ENCODE measurements at regions not wholly inside any gene's neighbourhood (a gene's known extent, or its start where the extent isn't known, plus 50 kb on each side); places are given as distances from the start of the nearest gene placed in this dataset.

- no peak for DNase-seq (ENCODE audit: low read depth in 3 of 3)
Observed at GRCh38 chr2:129695496-129695895, 284.0 kb upstream of the RAB6C start.

DNA sequence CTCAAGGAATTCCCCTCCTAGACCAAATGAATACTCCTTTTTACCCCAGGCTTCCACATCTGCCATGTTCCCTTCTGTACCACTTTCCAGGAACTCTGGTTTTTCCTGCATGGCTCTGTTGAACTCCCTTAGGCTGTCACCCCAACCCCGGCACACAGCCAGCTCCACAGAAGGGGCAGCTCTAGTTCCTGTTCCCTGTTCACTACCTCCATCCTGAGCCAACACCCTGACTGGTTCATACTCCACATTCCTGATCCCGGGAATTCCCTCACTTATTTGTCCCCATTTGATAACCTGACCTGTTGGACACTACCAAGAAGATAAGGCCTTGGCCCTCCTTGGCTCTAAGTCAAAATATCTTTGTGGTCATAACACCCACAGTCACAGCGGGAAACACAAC is 280.9 kb upstream of the RAB6C start:
- DNase-seq (ENCODE audit: low read depth in 3 of 3), result no peak

DNA sequence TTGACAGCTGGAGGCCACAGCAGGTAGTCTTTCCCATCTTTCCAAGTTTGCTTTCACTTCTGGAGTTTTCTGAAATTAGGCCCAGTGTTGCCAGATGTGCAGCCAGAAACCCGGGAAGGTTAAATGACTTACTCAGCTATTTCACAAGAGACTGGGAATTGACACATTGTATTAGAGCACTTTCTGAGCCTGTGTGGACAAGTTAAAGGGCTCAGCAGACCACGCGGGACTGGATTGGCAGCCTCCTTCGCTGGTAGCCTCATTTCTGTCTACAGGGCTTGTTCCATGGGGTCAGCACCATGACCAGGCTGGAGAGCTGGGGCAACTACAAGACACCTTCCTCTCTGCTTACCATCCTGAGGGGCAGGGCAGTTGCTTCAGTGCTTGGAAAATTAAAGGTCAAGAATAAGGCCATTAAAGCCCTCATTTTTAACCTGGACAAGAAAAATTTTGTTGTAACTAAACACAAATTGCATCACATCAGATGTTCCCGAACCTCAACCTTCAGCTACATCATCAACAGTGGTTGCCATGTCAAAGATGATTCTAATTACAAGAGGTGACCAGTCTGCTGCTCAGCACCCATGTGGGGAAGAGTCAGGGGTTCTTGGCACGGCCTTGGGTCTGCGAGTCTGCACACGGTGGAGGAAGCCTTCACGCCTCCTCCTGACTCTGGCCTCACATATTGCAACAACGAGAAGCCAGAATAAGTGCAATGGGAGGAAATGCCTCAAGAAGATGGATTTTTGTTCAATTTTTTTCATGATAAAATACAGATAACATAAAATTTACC is 279.5 kb upstream of the RAB6C start:
- no peak for DNase-seq (ENCODE audit: low read depth in 3 of 3)

DNA sequence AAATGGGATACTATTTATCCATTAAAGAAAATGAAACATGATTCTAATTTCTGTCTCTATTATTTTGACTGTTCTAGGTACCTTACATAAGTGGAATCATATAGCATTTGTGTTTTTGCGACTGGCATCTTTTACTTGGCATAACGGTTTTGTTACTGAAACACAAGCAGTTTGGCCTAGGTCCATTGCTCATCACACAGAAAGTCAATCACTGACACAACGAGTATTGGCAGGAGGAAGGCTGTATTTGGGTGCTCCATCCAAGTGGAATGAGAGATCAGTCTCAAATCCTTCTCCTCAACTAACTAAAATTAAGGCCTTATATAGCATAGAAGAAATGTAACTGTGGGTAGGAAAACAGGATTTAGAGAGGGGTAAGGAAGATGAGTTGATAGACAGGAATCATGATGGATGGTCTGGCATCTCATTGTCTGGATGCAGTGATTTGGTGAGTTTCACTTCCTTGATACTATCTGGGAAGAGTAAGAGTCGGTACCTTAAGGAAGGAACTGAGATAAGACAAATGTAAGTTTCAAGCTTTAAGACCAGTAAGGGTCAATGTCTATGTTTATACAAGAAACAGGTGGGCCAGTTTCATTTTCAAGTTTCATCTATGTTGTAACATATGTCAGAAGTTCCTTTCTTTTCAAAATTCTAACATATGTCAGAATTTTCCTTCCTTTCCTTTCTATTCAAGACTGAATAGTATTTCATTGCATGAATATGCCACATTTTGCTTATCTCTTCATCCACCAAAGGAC is 276.9 kb upstream of the RAB6C start:
- DNase-seq (ENCODE audit: low read depth in 3 of 3), result no peak

GRCh38 chr2:129705085-129705484 is 274.4 kb upstream of the RAB6C start:
- DNase-seq (ENCODE audit: low read depth in 3 of 3), result no peak

DNA sequence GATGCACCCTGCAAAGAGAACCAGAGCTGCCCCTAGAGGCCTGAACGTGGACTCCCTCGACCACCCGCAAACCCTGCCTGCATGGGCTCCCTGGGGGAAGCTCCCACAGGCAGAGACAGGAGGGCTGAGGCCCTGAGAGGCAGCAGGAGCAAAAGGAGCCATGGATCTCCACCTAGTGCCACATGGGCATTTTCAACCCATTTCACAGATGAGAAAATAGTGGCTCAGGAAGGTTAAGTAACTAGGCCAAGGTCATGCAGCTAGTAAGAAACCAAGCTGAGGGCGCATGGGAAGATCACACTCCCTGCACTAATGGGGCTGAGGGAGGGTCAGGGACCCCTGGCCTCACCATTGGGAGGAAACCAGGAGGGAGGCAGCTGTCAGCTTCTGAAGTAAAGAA is 271.7 kb upstream of the RAB6C start:
- DNase-seq (ENCODE audit: low read depth in 3 of 3), result no peak

DNA sequence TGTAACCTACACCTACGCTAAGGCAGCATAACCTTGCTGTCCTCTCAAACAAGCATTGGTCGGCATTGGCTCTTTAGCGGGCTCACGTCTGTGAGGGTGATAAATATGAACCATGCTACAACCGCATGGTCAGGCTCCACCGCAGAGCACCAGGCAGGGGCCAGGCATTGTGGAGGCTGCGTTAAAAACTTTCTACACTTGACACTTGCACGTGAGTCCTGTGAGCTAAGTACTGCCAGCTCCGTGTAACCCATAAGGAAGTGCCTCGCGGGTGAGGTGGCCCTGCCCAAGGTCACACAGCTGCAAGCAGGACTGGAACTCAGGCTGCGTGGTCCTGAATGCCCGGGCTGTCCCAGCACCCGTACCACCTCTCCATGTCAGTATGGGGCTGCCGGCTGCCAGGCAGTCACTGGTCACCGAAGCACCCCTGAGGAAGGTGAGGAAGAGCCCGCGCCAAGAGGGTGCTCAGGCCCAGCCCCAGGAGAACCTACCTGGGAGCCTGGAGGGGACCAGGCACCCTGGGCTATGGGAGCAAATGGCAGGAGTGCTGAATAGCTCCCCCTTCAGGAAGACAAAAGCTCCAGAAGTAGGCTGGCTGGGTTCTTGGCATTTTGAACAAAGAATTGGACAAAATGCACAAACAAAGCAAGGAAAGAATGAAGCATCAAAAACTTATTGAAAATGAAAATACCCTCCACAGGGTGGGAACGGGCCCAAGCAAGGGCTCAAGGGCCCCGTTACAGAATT is 271.1 kb upstream of the RAB6C start:
- no peak for DNase-seq (ENCODE audit: low read depth in 3 of 3)

DNA sequence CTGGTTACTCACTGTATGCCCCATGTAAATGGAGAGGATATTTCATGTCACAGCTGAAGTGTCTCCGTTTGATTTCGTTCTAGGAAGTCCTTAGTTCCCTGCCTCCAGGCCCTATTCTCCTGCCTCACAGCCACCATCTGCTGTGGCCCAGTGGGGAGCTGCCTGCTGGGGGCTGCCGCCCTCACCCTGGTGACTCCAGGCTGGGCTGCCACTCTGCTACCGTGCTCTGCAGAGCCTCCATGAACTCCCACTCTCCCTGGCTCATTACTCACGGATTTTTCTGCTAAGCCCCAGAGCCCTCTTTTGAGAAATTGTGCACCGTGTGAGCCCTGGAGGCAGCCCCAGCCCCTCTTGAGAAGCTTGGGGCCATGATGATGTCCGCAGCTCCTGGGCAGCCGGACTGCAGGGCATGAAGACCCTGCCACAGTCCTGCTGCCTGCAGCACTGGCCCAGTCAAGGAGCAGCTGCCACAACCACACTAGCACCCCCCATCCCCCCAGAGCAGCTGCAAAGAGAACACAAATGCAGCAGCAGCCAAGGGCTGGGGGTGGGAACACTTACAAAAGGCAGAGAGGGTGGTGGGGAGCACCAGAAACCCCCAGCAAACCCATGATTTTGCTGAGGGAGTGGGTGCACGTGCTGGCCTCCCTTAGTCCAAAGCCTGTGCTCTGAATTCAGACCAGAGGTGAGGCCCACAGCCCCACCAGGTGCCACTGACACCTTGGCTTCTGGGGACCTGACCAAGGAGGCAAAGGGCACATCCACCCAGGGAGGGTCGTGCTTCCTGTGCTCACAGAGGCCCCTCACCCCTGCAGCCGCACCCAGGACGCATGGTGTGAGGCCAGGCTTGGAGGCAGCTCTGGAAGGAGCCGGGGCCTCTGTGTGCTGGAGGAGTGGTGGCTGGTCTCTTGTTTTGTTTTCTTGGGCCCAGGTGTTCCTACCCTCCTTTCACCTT is 270.2 kb upstream of the RAB6C start:
- no peak for DNase-seq (ENCODE audit: low read depth in 3 of 3)

- no peak for DNase-seq (ENCODE audit: low read depth in 3 of 3)
Observed at GRCh38 chr2:129709956-129710598, 269.4 kb upstream of the RAB6C start.

DNA sequence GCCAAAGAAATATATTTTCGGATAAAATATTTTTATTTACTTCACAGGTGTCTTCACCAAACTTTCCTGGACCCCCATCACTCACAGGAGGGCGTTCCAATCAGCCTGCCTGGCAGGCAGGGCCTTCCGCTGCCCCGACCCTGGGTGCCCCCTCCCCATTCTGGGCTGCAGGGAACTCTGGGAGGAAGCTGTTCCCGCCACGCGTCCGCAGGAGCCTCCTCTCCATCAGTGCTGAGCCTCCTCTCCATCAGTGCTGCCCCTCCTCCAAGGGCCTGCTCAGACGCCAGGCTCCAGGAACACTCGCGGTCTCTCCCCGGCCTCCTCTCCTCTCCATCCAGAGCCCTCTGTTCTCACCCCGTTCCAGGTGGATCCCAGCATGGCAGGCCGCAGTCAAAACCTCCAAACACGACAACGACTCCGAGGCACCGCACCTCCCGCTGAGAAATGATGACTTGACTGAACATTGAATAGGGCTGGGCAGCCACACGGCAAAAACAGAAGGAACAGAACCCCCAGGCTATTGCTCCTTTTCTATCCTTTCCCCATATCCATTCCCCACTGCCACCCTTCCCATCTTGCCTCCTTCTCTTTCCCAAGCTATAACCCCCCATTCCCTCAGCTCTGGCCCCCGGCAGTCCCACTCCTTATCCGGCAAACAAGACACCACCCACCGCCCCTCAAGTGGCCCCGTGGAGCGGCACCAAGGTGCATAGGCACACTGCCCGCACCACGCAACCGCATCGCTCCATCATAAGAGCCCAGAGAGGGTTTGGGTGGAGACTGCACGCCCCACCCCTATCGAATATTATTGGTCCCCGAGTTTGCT is 268.6 kb upstream of the RAB6C start:
- DNase-seq (ENCODE audit: low read depth in 3 of 3), result no peak

DNA sequence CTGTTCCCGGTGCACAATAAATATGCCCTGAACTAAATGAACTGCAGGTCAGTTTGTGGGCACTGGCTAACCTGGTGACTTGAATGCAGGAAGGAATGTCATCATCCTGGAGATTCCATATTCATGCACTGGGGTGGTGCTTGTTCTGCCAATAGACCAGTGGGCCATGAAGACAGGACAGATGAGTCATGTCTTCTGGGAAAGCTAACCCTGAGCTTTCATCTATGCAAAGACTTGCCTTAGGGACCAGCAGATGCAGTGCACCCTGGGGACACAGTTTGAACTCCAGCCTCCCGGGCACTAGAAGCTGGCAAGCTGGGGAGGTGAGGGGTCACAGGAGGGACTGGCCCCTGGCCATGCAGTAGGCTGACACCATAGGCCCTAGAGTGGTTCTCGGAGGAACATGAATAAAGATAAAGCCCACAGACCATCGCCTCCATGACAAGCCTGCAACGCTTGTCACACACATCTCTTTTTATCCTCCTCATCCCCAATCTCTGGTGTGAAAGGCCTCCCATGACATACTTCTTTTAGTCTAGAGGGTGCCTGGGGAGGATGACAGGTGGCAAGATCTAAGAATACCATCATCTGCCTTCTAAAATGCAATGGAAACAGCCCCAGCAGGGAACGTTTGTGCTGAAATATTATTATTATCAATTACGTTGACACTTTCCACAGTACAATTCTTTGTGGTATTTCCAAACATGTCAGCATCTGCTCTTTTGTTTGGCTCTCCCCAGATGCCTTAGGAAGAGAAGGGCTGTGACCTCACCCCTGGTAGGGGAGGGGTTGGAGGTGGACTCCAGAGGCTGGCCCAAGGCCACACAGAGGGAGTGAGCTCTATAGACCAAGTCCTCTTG is 267.4 kb upstream of the RAB6C start:
- DNase-seq (ENCODE audit: low read depth in 3 of 3), result no peak

DNA sequence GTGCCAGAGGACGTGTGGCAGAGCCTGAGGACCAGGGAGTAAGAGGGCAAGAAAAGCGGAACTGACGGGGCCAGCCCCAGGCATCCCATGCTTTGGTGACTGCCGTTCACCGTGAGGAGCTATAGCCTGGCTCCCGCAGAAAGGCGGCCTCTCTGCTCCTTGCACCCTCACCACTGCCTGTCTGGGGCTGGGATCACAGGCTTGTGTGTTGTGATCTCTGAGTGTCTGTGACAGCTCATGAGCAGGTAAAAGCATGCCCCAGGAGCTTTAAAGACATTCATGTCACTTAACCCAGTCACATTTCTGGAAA is 266.8 kb upstream of the RAB6C start:
- no peak for DNase-seq (ENCODE audit: low read depth in 3 of 3)

- DNase-seq (ENCODE audit: low read depth in 3 of 3), result no peak
Observed at GRCh38 chr2:129713337-129713736, 266.1 kb upstream of the RAB6C start.

DNA sequence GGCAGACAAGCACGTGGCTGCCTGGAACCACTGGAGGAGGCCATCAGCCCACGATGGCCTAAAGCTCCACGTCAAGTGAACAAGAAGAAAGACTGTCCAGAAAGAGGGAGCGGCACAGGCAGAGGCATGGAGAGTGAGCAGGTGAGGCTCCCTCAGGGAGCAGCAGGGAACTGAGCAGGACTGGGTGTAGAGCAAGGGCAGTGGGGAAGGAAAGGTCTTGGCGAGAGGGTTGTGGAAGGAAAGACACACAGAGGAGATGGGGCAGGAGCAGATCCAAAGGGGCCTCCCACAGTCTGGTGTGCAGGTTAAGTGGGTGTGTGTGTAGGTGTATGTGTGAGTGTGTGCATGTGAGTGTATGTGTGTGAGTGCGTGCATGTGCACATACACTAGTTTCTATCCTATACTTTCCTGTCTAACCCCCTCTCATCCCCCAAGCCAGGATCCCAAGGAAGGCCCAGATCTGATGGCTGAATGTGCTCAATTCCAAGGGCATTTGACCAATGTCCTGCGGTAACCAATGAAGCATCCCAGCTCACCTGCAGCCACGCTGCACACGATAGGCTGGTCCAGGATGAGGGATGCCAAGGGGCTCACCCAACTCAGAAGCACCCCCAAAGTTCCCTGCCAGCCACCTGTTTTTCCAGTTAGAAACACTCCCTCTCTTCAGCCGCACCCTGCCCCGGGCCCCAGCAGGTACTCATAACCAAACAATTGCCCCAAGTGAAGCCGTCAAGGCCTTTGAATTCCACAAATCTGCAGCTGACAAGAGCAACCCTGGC is 262.5 kb upstream of the RAB6C start:
- no peak for DNase-seq (ENCODE audit: low read depth in 3 of 3)

GRCh38 chr2:129717560-129718130 is 261.8 kb upstream of the RAB6C start:
- DNase-seq (ENCODE audit: low read depth in 3 of 3), result no peak

DNA sequence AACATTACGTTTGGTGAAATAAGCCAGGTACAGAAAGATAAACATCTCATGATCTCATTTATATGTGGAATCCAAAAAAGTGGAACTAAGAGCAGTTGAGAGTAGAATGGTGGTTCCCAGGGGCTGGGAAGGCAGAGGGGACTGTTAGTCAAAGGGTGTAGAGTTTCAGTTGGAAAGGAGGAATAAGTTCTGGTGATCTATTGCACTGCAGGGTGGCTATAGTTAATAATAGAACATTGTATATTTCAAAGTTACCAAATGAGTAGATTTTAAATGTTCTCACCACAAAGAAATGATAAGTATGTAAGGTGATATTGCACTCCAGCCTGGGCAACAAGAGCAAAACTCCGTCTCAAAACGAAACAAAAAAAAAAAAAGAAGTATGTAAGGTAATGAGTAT is 260.1 kb upstream of the RAB6C start:
- DNase-seq (ENCODE audit: low read depth in 3 of 3), result no peak

- no peak for DNase-seq (ENCODE audit: low read depth in 3 of 3)
Observed at GRCh38 chr2:129720360-129720759, 259.1 kb upstream of the RAB6C start.

DNA sequence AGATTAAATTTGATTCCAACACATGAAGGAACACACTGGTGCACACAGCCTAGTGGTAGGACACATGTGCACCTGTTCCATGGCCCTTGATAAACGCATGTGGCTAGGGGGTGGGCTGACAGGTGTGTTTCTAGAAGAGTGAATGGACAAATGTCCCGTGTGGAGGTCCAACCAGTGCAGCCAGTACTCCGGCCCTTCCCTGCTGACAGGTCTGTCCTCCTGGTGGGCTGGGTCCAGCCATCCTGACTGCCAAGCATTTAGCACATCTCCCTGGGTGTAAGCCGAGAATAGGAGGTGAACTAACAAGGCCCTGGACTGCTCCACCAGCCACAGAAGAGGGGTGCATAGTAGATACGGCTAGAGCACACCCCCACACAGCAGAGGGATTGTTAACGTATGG is 258.7 kb upstream of the RAB6C start:
- DNase-seq (ENCODE audit: low read depth in 3 of 3), result no peak
